Spleen (tissue), 7 donors: ENCODE measurements at regions not wholly inside any gene's neighbourhood (a gene's known extent, or its start where the extent isn't known, plus 50 kb on each side); places are given as distances from the start of the nearest gene placed in this dataset.

Experiments
- CTCF ChIP-seq, 11 experiments: fragments of 200-600 bp in 7 of 11; fragments of 450-650 bp in 4 of 11; sonication (generic) in 4 of 11; IDR thresholded peaks in 8 of 11; conservative IDR thresholded peaks in 3 of 11; 1 replicate in 7 of 11; 2 replicates in 4 of 11; pipeline versions ENCODE4 v1.4.0 to v1.8.0; 2016 to 2021; ENCODE audit warnings: antibody characterized with exemption in 11 of 11, inconsistent platforms in 4 of 11, mild to moderate bottlenecking in 1 of 11
- POLR2A ChIP-seq, 3 donors: fragments of 450-650 bp; IDR thresholded peaks; one replicate each; pipeline ENCODE4 v1.5.1; 2017; ENCODE audit warnings: antibody characterized with exemption in 3 of 3, mild to moderate bottlenecking in 1 of 3
- donor health status: DM: no; HTN: no; CAD: no; lungs with moderate emphysema.
- donor health status: DM: no; HTN: no; CAD: no.
- donor health status: DM: no; HTN: no; CAD: no.

GRCh38 chr7:118671149-118671548 lies 446.6 kb downstream of the ANKRD7 start:
- TF ChIP-seq POLR2A (IDR thresholded peaks at IDR 0.05) = no peak
- TF ChIP-seq CTCF (IDR thresholded peaks at IDR 0.05 in 8 of 11, conservative IDR thresholded peaks at IDR 0.05 in 3 of 11) = no peak
